ENCODE measurements at regions not wholly inside any gene's neighbourhood (a gene's known extent, or its start where the extent isn't known, plus 50 kb on each side); places are given as distances from the start of the nearest gene placed in this dataset.
"Not testable (repeated sequence)": the region's sequence is repeated elsewhere in the genome, so short reads cannot be mapped to it uniquely, and the experiment has no call there.

DNA sequence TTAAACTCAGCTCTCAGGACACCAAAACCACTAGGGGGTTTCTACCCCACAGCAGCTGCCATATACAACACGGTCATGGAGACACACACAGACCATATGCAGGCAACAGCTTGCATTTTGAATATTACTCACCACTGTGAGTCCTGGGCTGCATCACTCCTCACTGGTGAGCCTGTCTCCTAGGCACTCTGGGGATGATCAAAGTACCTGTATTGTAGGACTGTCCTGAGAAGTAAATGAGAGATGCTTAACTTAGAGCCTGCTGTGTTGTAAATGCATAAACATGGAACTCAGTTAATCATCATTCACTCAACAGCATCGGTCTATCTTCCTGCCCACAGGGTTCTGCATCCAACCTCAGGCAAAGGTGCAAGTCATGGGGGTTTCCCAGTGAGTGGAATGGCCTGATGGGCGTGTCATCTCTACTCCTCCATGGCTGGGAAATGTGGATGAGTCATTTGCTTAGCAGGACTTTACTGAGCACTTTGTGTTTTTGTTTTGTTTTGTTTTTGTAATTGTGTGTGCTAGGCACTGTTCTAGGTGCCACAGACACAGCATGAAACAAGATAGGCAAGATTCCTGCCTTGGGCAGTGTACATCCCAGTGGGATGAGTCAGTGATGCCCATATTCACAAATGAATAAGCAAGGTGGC, 1141.2 kb upstream of the TMEM132C start:
- DNase-seq (ENCODE audit: low read depth, low spot score), result peak; percentile 47

GRCh38 chr12:127126260-127126628, 1140.7 kb upstream of the TMEM132C start:
- peak; percentile 21 for DNase-seq (ENCODE audit: low read depth, low spot score)

GRCh38 chr12:127127897-127128296, 1139.1 kb upstream of the TMEM132C start:
- no peak for DNase-seq (ENCODE audit: low read depth, low spot score)

DNA sequence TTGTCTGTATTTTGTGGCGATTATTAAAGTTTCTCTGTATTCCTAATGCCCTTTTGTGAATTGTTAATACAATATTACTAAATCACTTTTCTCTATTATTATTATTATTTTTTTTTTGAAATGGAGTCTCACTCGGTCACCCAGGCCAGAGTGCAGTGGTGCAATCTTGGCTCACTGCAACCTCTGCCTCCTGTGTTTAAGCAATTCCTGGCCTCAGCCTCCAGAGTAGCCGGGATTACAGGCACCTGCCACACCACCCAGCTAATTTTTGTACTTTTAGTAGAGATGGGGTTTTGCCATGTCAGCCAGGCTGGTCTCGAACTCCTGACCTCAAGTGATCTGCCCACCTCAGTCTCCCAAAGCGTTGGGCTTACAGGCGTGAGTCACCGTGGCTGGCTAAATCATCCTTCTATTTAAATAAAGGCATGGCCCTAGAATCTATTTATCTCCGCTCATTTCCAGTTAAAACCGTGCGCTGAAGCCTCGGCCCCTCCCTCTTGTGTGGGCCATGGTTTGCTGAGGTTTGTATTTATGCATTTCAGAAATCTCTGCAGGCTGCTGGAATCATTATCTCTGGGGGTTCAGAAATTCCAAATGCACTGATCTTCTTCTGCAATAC, 1136.4 kb upstream of the TMEM132C start:
- no peak for DNase-seq (ENCODE audit: low read depth, low spot score)

- no peak for DNase-seq (ENCODE audit: low read depth, low spot score)
Measured at GRCh38 chr12:127133675-127134335, 1133.2 kb upstream of the TMEM132C start.

DNA sequence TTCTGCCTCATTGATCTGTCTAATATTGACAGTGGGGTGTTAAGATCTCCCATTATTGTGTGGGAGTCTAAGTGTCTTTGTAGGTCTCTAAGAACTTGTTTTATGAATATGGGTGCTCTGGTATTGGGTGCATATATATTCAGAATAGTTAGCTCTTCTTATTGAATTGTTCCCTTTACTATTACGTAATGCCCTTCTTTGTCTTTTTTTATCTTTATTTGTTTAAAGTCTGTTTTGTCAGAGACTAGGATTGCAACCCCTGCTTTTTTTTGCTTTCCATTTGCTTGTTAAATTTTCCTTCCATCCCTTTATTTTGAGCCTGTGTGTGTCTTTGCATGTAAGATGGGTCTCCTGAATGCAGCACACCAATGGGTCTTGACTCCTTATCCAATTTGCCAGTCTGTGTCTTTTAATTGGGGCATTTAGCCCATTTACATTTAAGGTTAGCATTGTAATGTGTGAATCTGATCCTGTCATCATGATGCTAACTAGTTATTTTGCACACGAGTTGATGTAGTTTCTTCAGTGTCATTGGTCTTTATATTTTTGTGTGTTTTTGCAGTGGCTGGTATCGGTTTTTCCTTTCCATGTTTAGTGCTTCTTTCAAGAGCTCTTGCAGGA, 1126.0 kb upstream of the TMEM132C start:
- DNase-seq (ENCODE audit: low read depth, low spot score), result not testable (repeated sequence)

DNA sequence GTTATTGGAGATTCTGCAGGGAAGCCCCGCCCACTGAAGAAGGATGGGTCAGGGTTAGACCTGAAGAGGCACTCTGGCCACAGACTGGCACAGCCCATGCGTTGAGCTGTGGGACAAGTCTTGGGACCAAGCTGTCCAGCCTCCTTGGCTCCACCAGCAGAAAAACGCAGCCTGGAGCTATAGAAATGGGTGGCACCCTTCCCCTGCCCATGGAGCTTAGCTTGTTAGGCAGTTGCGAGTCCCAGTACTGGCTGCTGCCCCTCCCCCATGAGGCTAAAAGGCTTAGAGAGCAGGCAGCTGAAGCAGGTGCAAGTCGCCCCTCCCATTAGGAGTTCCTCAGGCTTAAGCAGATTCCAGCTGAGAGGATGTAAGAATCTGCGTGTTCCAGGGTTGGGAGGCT, 1124.0 kb upstream of the TMEM132C start:
- DNase-seq (ENCODE audit: low read depth, low spot score), result no peak

DNA sequence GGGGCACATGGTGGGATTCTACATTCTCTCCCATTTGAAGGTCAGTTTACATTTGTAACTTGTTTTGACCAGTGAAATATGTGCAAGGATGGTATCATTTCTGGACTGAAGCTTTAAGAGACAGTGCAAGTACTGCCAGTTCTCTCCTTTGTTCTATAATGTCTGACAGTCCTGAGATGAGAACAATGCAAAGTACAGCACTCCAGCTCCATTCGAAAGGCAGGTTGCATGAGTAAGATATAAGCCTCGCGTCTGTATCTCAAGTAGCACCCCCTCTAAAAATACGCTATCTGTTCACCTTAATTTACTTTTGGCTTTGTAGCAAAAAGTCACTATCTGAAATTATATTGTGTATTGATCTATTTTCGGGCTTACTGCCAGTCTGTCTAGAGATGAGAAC, 1122.2 kb upstream of the TMEM132C start:
- no peak for DNase-seq (ENCODE audit: low read depth, low spot score)

DNA sequence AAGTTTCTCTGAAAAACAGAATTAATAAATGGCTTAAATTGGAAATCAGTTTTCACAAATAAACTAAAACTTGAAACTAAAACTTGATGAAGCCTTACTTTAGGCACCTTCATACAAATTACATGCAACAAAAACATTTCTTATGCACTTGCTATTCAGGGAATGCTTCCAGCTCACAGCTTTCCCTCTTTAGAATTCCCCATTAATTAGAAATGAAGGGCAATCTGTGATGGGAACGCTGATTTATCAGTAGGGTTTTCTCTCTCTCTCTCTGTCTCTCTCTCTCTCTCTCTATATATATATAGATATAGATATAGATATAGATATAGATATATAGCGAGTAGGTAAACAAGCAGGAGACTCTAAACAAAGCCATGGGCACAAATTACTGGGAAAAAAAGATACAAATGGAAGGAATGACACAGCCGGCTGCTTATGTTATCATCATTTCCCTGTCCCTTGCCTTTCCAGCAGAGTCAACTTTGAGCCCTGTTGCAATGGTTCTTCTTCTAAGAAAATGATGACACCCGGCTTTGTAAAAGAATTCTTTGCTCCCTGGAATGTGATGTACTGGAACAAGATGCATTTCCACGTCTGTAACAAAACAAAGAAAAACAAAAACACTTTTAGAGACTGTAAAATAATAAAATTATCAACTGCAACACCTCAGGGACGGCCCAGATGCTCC, 1121.6 kb upstream of the TMEM132C start:
- no peak for DNase-seq (ENCODE audit: low read depth, low spot score)

DNA sequence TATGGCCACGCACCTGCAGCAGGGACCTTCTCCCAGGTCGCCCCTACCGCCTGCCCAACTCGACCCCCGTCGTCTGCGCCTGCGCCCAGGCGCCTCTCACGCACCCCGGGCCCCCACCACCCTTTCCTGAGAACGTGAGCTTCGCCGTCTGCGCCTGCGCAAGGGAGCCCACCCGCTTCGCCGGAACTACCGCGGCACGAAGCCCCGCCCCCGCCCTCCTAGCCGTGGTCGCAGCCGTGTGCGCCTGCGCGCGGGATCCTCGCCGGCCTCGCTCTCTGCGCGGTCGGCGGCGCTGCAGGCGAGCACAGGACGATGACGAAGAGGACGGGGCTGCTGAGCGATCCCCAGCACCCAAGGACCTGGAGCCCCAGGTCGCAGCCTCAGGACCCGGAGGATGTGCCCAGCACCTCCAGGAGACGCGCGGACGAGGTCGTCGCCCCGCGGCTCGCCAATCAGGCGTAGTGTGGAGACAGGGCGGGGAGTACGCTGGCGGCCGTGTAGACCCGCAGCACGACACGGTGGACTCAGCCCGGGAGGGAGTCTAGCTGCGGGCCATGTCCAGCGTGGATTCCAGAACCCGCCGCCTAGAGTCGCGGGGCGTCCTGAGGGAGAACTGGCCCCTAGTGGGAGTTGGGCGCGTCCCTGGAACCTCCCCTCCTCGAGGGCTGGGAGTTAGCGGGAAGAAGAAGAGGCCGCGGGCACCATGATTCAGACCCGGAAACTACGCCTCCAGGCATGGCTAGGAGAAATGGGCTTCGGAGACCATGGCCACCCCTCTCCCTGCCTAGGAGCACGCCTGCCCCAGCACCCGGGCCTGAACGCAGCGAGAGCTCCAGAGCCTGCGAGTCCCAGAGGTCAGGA, 1120.8 kb upstream of the TMEM132C start:
- peak; percentile 17 for DNase-seq (ENCODE audit: low read depth, low spot score)

- no peak for DNase-seq (ENCODE audit: low read depth, low spot score)
Measured at GRCh38 chr12:127146991-127147718, 1119.8 kb upstream of the TMEM132C start.

GRCh38 chr12:127147724-127148123, 1119.2 kb upstream of the TMEM132C start:
- no peak for DNase-seq (ENCODE audit: low read depth, low spot score)

GRCh38 chr12:127148318-127148717, 1118.7 kb upstream of the TMEM132C start:
- DNase-seq (ENCODE audit: low read depth, low spot score), result no peak

GRCh38 chr12:127149226-127149964, 1117.6 kb upstream of the TMEM132C start:
- DNase-seq (ENCODE audit: low read depth, low spot score), result no peak

DNA sequence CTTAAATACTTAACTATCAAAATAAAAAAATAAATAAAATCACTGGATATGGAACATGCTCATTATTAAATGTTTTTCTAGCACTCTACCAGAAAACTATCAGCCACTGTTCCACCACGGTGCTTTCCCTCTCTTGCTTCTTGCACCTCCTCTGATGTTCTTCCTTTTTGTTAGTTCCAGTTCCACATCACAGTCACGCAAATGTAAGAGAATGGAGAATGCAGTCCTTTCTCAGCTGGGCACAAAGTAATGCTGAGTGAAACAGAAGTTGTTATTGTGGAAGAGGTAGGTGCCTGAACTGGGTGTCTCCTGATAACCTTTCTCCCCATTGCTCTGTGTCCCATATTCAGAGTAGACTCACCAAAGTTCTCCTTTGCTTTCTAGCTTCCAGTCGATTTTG, 1116.9 kb upstream of the TMEM132C start:
- no peak for DNase-seq (ENCODE audit: low read depth, low spot score)

- no peak for DNase-seq (ENCODE audit: low read depth, low spot score)
Measured at GRCh38 chr12:127150479-127150878, 1116.5 kb upstream of the TMEM132C start.

DNA sequence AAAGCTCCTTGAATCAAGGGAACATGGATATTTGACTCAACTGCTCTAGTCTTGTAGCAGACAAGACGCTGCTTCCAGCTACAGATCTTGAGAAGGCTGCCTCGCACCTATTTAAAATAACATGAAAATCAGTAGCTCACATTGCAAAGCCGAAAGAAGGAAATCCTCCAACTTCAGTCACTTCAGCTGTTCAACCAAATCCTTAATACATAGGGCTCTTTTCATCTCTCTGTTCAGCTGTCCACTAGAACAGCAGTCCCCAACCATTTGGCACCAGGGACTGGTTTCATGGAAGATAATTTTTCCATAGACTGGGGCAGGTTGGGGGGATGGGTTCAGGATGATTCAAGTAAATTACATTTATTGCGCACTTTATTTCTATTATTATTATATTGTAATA, 1116.0 kb upstream of the TMEM132C start:
- no peak for DNase-seq (ENCODE audit: low read depth, low spot score)

- DNase-seq (ENCODE audit: low read depth, low spot score), result no peak
Measured at GRCh38 chr12:127153996-127154395, 1113.0 kb upstream of the TMEM132C start.

- not testable (repeated sequence) for DNase-seq (ENCODE audit: low read depth, low spot score)
Measured at GRCh38 chr12:127154830-127155229, 1112.1 kb upstream of the TMEM132C start.

All from brain pericyte (primary cell).